Cardiac muscle cell (in vitro differentiated cells and primary cell): ENCODE measurements at regions not wholly inside any gene's neighbourhood (a gene's known extent, or its start where the extent isn't known, plus 50 kb on each side); places are given as distances from the start of the nearest gene placed in this dataset.

Experiments used
- DNase-seq, 2 donors: peaks; one replicate each; pipeline versions ENCODE4 v3.0.0 to v3.0.0-alpha.2; 2010 to 2017; ENCODE audit warnings: low read depth in 1 of 2, low spot score in 1 of 2
- H3K27ac ChIP-seq: fragments of 200-600 bp; sonication (generic); 2 replicates; pipeline ENCODE4 v1.5.1; 2016
- H3K27me3 ChIP-seq: fragments of 200-600 bp; sonication (generic); 2 replicates; pipeline ENCODE4 v1.6.0; 2016; ENCODE audit warnings: control low read depth
- H3K36me3 ChIP-seq: fragments of 200-600 bp; sonication (generic); 2 replicates; pipeline ENCODE4 v1.5.1; 2016; ENCODE audit warnings: control low read depth
- H3K4me1 ChIP-seq: fragments of 200-600 bp; sonication (generic); 2 replicates; pipeline ENCODE4 v1.8.1; 2017; ENCODE audit warnings: low read depth, mild to moderate bottlenecking, mixed run types
- H3K4me3 ChIP-seq: fragments of 200-600 bp; sonication (generic); 2 replicates; pipeline ENCODE4 v1.5.1; 2016; ENCODE audit warnings: mild to moderate bottlenecking
- H3K9me3 ChIP-seq: fragments of 200-600 bp; sonication (generic); 2 replicates; pipeline ENCODE4 v1.5.1; 2017; ENCODE audit warnings: low read depth, mild to moderate bottlenecking, control low read depth
- TF ChIP-seq, protein P1 (sequence below): IDR thresholded peaks from 2 replicates; pipeline ENCODE4 v1.5.1; 2012; ENCODE audit warnings: low read depth, mild to moderate bottlenecking, low read length

- TF ChIP-seq, protein P1, sequence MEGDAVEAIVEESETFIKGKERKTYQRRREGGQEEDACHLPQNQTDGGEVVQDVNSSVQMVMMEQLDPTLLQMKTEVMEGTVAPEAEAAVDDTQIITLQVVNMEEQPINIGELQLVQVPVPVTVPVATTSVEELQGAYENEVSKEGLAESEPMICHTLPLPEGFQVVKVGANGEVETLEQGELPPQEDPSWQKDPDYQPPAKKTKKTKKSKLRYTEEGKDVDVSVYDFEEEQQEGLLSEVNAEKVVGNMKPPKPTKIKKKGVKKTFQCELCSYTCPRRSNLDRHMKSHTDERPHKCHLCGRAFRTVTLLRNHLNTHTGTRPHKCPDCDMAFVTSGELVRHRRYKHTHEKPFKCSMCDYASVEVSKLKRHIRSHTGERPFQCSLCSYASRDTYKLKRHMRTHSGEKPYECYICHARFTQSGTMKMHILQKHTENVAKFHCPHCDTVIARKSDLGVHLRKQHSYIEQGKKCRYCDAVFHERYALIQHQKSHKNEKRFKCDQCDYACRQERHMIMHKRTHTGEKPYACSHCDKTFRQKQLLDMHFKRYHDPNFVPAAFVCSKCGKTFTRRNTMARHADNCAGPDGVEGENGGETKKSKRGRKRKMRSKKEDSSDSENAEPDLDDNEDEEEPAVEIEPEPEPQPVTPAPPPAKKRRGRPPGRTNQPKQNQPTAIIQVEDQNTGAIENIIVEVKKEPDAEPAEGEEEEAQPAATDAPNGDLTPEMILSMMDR = no peak
- no peak for DNase-seq
- H3K36me3 ChIP-seq = no peaks in the 10 kb centered on the region
- H3K9me3 ChIP-seq = no peaks in the 10 kb centered on the region
- no peak overlapping the region for H3K4me3 ChIP-seq
- no peaks in the 10 kb centered on the region for H3K4me1 ChIP-seq
- no peaks in the 10 kb centered on the region for H3K27me3 ChIP-seq
- no peak overlapping the region for H3K27ac ChIP-seq
These were observed 553.5 kb downstream of the EDEM1 start for GRCh38 chr3:5741017-5741416.

- Histone ChIP-seq H3K9me3 (no peaks in the 10 kb centered on the region), H3K4me3 (no peak overlapping the region), H3K4me1 (no peaks in the 10 kb centered on the region), H3K27ac (no peak overlapping the region), H3K27me3 (no peaks in the 10 kb centered on the region), H3K36me3 (no peaks in the 10 kb centered on the region)
- DNase-seq = no peak
- TF ChIP-seq, protein P1 = no peak
These were observed 562.6 kb downstream of the EDEM1 start for GRCh38 chr3:5750091-5750490.

- no peak overlapping the region for H3K27ac ChIP-seq
- no peaks in the 10 kb centered on the region for H3K4me1 ChIP-seq
- H3K4me3 ChIP-seq = no peak overlapping the region
- H3K9me3 ChIP-seq = no peaks in the 10 kb centered on the region
- no peaks in the 10 kb centered on the region for H3K27me3 ChIP-seq
- DNase-seq = no peak
- TF ChIP-seq, protein P1 = no peak
- H3K36me3 ChIP-seq = no peaks in the 10 kb centered on the region
These were observed 563.5 kb downstream of the EDEM1 start for GRCh38 chr3:5750874-5751640.

DNA sequence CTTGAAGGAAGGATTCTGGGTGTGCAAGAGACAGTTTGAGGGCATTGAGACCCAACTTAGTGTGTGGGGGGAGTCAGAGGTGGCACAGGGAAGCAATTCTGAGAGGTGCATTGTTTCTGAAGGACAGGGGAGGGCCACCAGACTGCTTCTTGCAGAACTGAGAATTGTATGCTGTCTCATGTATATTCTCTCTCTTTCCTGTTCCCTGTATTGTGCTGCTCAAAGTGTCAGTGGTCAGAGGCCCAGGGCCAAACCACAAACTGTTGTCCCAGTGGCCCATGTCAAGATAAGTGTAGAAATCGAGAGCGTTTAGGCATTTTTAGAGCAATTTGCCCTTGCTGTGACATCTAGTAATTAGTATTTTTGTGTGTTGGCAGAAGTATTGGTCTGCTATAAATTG lies 567.1 kb downstream of the EDEM1 start:
- Histone ChIP-seq H3K4me1 (no peaks in the 10 kb centered on the region), H3K27ac (no peak overlapping the region), H3K27me3 (no peaks in the 10 kb centered on the region), H3K36me3 (no peaks in the 10 kb centered on the region), H3K4me3 (no peak overlapping the region), H3K9me3 (no peaks in the 10 kb centered on the region)
- DNase-seq = no peak
- TF ChIP-seq, protein P1 = no peak

DNA sequence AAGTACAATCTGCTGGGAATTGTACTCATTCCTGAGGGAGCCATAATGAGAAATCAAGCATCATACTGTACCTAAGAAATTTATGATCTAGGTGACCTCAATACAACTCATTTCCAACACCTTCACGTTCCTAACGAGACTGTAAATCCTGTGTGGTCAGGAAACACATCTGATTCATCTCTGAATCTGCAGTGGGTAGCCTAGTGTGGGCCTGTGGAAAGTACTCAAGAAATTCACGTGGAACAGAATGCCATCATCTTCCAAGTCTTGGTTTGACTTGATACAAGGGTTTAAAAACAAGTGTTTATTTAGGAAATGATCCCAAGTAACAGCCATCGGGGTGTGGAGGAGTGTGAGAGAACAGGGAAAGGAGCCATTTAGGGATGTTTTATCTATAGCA lies 568.9 kb downstream of the EDEM1 start:
- TF ChIP-seq, protein P1 = no peak
- no peaks in the 10 kb centered on the region for H3K4me1 ChIP-seq
- H3K27ac ChIP-seq = no peak overlapping the region
- no peaks in the 10 kb centered on the region for H3K36me3 ChIP-seq
- H3K4me3 ChIP-seq = no peak overlapping the region
- DNase-seq = no peak
- H3K27me3 ChIP-seq = no peaks in the 10 kb centered on the region
- H3K9me3 ChIP-seq = no peaks in the 10 kb centered on the region
